GM21360 (cell line): ENCODE measurements at regions not wholly inside any gene's neighbourhood (a gene's known extent, or its start where the extent isn't known, plus 50 kb on each side); places are given as distances from the start of the nearest gene placed in this dataset.

Experiments
- ATAC-seq: cut with Tn5 transposase; IDR thresholded peaks from one replicate; pipeline ENCODE4 v1.9.1; 2021; ENCODE audit warnings: mild to moderate bottlenecking, moderate library complexity; ENCODE audit not compliant: unreplicated experiment

GRCh38 chr2:15855766-15856260, 84.5 kb upstream of the MYCN start:
- no peak for ATAC-seq

GRCh38 chr2:15856318-15856717, 84.0 kb upstream of the MYCN start:
- no peak for ATAC-seq

GRCh38 chr2:15858466-15858865, 81.9 kb upstream of the MYCN start:
- ATAC-seq: no peak

- ATAC-seq: no peak
Observed at GRCh38 chr2:15860051-15860663, 80.2 kb upstream of the MYCN start.

- ATAC-seq: no peak
Observed at GRCh38 chr2:15860760-15861159, 79.6 kb upstream of the MYCN start.

- no peak for ATAC-seq
Observed at GRCh38 chr2:15861172-15861822, 79.1 kb upstream of the MYCN start.

- ATAC-seq: no peak
Observed at GRCh38 chr2:15861898-15862297, 78.5 kb upstream of the MYCN start.

GRCh38 chr2:15863089-15863488, 77.3 kb upstream of the MYCN start:
- ATAC-seq: no peak

GRCh38 chr2:15863494-15864175, 76.7 kb upstream of the MYCN start:
- ATAC-seq: no peak

GRCh38 chr2:15864176-15864769, 76.1 kb upstream of the MYCN start:
- ATAC-seq: no peak

- ATAC-seq: no peak
Observed at GRCh38 chr2:15865923-15866322, 74.4 kb upstream of the MYCN start.

GRCh38 chr2:15866563-15867193, 73.7 kb upstream of the MYCN start:
- no peak for ATAC-seq

GRCh38 chr2:15867194-15868171, 72.9 kb upstream of the MYCN start:
- ATAC-seq: no peak

GRCh38 chr2:15868186-15868585, 72.2 kb upstream of the MYCN start:
- no peak for ATAC-seq

GRCh38 chr2:15868704-15869103, 71.6 kb upstream of the MYCN start:
- ATAC-seq: no peak

- no peak for ATAC-seq
Observed at GRCh38 chr2:15869396-15869795, 71.0 kb upstream of the MYCN start.

- no peak for ATAC-seq
Observed at GRCh38 chr2:15869871-15870270, 70.5 kb upstream of the MYCN start.

- no peak for ATAC-seq
Observed at GRCh38 chr2:15870565-15870964, 69.8 kb upstream of the MYCN start.

GRCh38 chr2:15871239-15871783, 69.0 kb upstream of the MYCN start:
- no peak for ATAC-seq

- no peak for ATAC-seq
Observed at GRCh38 chr2:15872854-15873253, 67.5 kb upstream of the MYCN start.
